HepG2 (cell line): ENCODE measurements at regions not wholly inside any gene's neighbourhood (a gene's known extent, or its start where the extent isn't known, plus 50 kb on each side); places are given as distances from the start of the nearest gene placed in this dataset.

Experiments used
- ATAC-seq: fragments of 200-7000 bp; cut with Tn5 transposase; 3 replicates; pipeline ENCODE4 v1.9.1; 2020; ENCODE audit warnings: mild to moderate bottlenecking, moderate library complexity
- BruUV-seq: library from RNA; stranded (reverse); fragments of 400-500 nt; replicated peaks from 2 replicates; lab custom pipeline; 2021; lab: Mats Ljungman, UMichigan
- CTCF ChIA-PET: fragments of 300-600 bp; formaldehyde crosslinking; extraction: SDS; loops from one replicate; lab custom pipeline; 2021; ENCODE audit warnings: low total read pairs, inconsistent platforms, low intra/inter-chr PET ratio; lab: Yijun Ruan, JAX
- POLR2A ChIA-PET: fragments of 350-600 bp; sonication (Branson Sonifier 250); formaldehyde crosslinking; loops from one replicate; lab custom pipeline; 2020; ENCODE audit warnings: antibody characterized with exemption, inconsistent platforms; lab: Yijun Ruan, JAX
- DNase-seq: peaks from one replicate; pipeline ENCODE4 v3.0.0-alpha.2; 2015; ENCODE audit warnings: low spot score
- FAIRE-seq: peaks from 3 replicates; lab custom pipeline; 2011; peaks lifted over from hg19 to GRCh38; lab: Jason Lieb, UNC
- H2AFZ ChIP-seq: one replicate; pipeline ENCODE4 v1.6.1; 2011; ENCODE audit warnings: low read length, inconsistent platforms
- H3K27ac ChIP-seq: fragments of 300-600 bp; 3 replicates; pipeline ENCODE4 v1.8.0; 2011; ENCODE audit warnings: mixed run types, mild to moderate bottlenecking, mixed read lengths, low read length, inconsistent platforms; ENCODE audit not compliant: insufficient read depth; ENCODE audit errors: extremely low read length
- H3K27me3 ChIP-seq, 2 experiments: fragments of 200-600 bp in 1 of 2; 2 replicates in 1 of 2; 3 replicates in 1 of 2; pipeline versions ENCODE4 v1.6.0 to v1.8.0; 2011; ENCODE audit warnings: low read length in 2 of 2, mild to moderate bottlenecking in 2 of 2, moderate library complexity in 2 of 2, inconsistent platforms in 1 of 2; ENCODE audit not compliant: insufficient read depth in 2 of 2, control insufficient read depth in 1 of 2
- H3K36me3 ChIP-seq, 2 experiments: fragments of 200-600 bp in 1 of 2; replicated peaks in 1 of 2; 2 replicates in 1 of 2; 3 replicates in 1 of 2; pipeline versions ENCODE4 v1.5.1 to v1.8.0; 2011; ENCODE audit warnings: low read length in 2 of 2, inconsistent platforms in 1 of 2; ENCODE audit not compliant: insufficient read depth in 2 of 2, control insufficient read depth in 1 of 2
- H3K4me1 ChIP-seq: 2 replicates; pipeline ENCODE4 v1.5.1; 2012; ENCODE audit warnings: low read length, inconsistent platforms; ENCODE audit not compliant: insufficient read depth
- H3K4me2 ChIP-seq: 2 replicates; pipeline ENCODE4 v1.6.0; 2011; ENCODE audit warnings: low read depth, low read length, inconsistent platforms
- H3K4me3 ChIP-seq, 3 experiments: fragments of 200-600 bp in 1 of 3; sonication (generic), shearing (Covaris generic) in 1 of 3; replicated peaks in 1 of 3; 2 replicates each; pipeline ENCODE4 v1.5.1; 2011 to 2016; ENCODE audit warnings: low read length in 3 of 3, inconsistent platforms in 2 of 3, low read depth in 2 of 3, mild to moderate bottlenecking in 2 of 3, control low read depth in 1 of 3, mixed read lengths in 1 of 3; ENCODE audit not compliant: insufficient read depth in 1 of 3
- H3K79me2 ChIP-seq: one replicate; pipeline ENCODE4 v1.6.1; 2011; ENCODE audit warnings: low read length, inconsistent platforms; ENCODE audit not compliant: insufficient read depth
- H3K9ac ChIP-seq: 2 replicates; pipeline ENCODE4 v1.6.0; 2011; ENCODE audit warnings: mild to moderate bottlenecking, low read depth, low read length, inconsistent platforms; ENCODE audit not compliant: insufficient read depth
- H3K9me3 ChIP-seq: 2 replicates; pipeline ENCODE4 v1.5.1; 2012; ENCODE audit warnings: mild to moderate bottlenecking, low read length
- H4K20me1 ChIP-seq: 2 replicates; pipeline ENCODE4 v1.6.0; 2011; ENCODE audit warnings: inconsistent platforms, mild to moderate bottlenecking, low read length, moderate library complexity; ENCODE audit not compliant: insufficient read depth
- EED ChIP-seq: sonication (generic); formaldehyde crosslinking; IDR thresholded peaks from 2 replicates; pipeline ENCODE4 v1.5.0; 2020; ENCODE audit warnings: mild to moderate bottlenecking, missing genetic modification reagents
- EHMT2 ChIP-seq: fragments of 200-600 bp; sonication (generic); IDR thresholded peaks from 2 replicates; pipeline ENCODE4 v1.7.0; 2017; ENCODE audit warnings: antibody characterized with exemption, low read depth, low read length, borderline replicate concordance
- ESRRA ChIP-seq: sonication (generic); formaldehyde crosslinking; IDR thresholded peaks from 2 replicates; pipeline ENCODE4 v1.5.1; 2020; ENCODE audit warnings: mild to moderate bottlenecking, low read depth, missing genetic modification reagents
- FLYWCH1 ChIP-seq: sonication (generic); formaldehyde crosslinking; IDR thresholded peaks from 2 replicates; pipeline ENCODE4 v1.8.1; 2023; ENCODE audit warnings: mild to moderate bottlenecking, missing genetic modification reagents
- HDAC6 ChIP-seq: fragments of 200-600 bp; sonication (generic); IDR thresholded peaks from 2 replicates; pipeline ENCODE4 v1.7.0; 2017; ENCODE audit warnings: mild to moderate bottlenecking, antibody characterized with exemption, low read length, low read depth
- MLLT10 ChIP-seq: sonication (generic); formaldehyde crosslinking; IDR thresholded peaks from 2 replicates; pipeline ENCODE4 v1.4.0; 2020; ENCODE audit warnings: missing genetic modification reagents
- NFATC3 ChIP-seq: sonication (generic); formaldehyde crosslinking; IDR thresholded peaks from 2 replicates; pipeline ENCODE4 v1.5.1; 2020; ENCODE audit warnings: mild to moderate bottlenecking, missing genetic modification reagents
- NFKBIZ ChIP-seq: IDR thresholded peaks from 2 replicates; pipeline ENCODE4 v1.6.1; 2018; ENCODE audit warnings: missing genetic modification reagents, missing compliant biosample characterization
- ZBTB42 ChIP-seq: sonication (generic); formaldehyde crosslinking; IDR thresholded peaks from 2 replicates; pipeline ENCODE4 v1.5.0; 2020; ENCODE audit warnings: mild to moderate bottlenecking, missing genetic modification reagents
- ZFP1 ChIP-seq: IDR thresholded peaks from 2 replicates; pipeline ENCODE4 v1.6.1; 2016
- ZFP90 ChIP-seq: sonication (generic); formaldehyde crosslinking; IDR thresholded peaks from 2 replicates; pipeline ENCODE4 v1.8.0; 2022; ENCODE audit warnings: missing genetic modification reagents, mild to moderate bottlenecking, inconsistent platforms, borderline replicate concordance
- ZNF138 ChIP-seq: sonication (generic); formaldehyde crosslinking; IDR thresholded peaks from 2 replicates; pipeline ENCODE4 v1.5.0; 2020; ENCODE audit warnings: mild to moderate bottlenecking, low read depth, missing genetic modification reagents
- ZNF331 ChIP-seq: sonication (generic); formaldehyde crosslinking; IDR thresholded peaks from 2 replicates; pipeline ENCODE4 v1.4.0; 2020; ENCODE audit warnings: missing genetic modification reagents
- ZNF687 ChIP-seq: sonication (generic); formaldehyde crosslinking; IDR thresholded peaks from 2 replicates; pipeline ENCODE4 v1.5.1; 2020; ENCODE audit warnings: mild to moderate bottlenecking, missing genetic modification reagents, moderate library complexity
- WGBS: methylation state at CpG from one replicate; pipeline ENCODE4 v1.1.6; 2017; ENCODE audit warnings: low lambda C conversion rate; 5-methylcytosine and 5-hydroxymethylcytosine counted together
- in situ Hi-C: cut with HindIII; loops from 2 replicates; pipeline ENCODE4 v1.10.0; 2017; ENCODE audit warnings: low pct_unique_long_range_greater_than_20kb; ENCODE audit not compliant: extremely low pct_ligation_motif_present
- intact Hi-C: fragments of 100-400 bp; cut with micrococcal nuclease; formaldehyde crosslinking; loops from one replicate; pipeline ENCODE4 v1.10.0; 2022; ENCODE audit not compliant: unreplicated experiment

GRCh38 chr13:111968336-111969010, 98.5 kb upstream of the SOX1 start (continued):
- no peak for TF ChIP-seq FLYWCH1
- TF ChIP-seq ZNF138 (CRISPR knock-in tag): no peak
- no peak for TF ChIP-seq EHMT2
- no peak for TF ChIP-seq ZFP90
- TF ChIP-seq ZBTB42 (CRISPR knock-in tag): no peak
- TF ChIP-seq NFATC3 (CRISPR knock-in tag): no peak
- no peak for TF ChIP-seq ZNF687 (CRISPR knock-in tag)
- TF ChIP-seq ZFP1 (CRISPR knock-in tag): no peak

- no peaks in the 10 kb centered on the region for H3K36me3 ChIP-seq
- no peaks in the 10 kb centered on the region for H3K4me1 ChIP-seq
- no peak for TF ChIP-seq HDAC6
- peak; percentile 95 for TF ChIP-seq ZNF331 (CRISPR knock-in tag)
- TF ChIP-seq ESRRA (CRISPR knock-in tag): no peak
- no peak for TF ChIP-seq MLLT10 (CRISPR knock-in tag)
- no peak for TF ChIP-seq NFKBIZ (CRISPR knock-in tag)
- TF ChIP-seq EED: no peak
- peaks cover 3% of the 10 kb centered on the region; the same call in 1 of the 2 replicates for H3K9me3 ChIP-seq
- CTCF ChIA-PET: no interaction called here
- H3K27me3 ChIP-seq: peaks cover 7 to 65% of the 10 kb centered on the region in 2 experiments
- POLR2A ChIA-PET: no interaction called here
- H3K4me3 ChIP-seq: no peak overlapping the region
- intact Hi-C loops: no loop called here
- no peaks in the 10 kb centered on the region for H3K79me2 ChIP-seq
- ATAC-seq (no peak), DNase-seq (no peak), FAIRE-seq (no peak)
- no peaks in the 10 kb centered on the region for H4K20me1 ChIP-seq
- no peak overlapping the region for H3K4me2 ChIP-seq
- H2AFZ ChIP-seq: no peak overlapping the region
- BruUV-seq: no TSS peak
- in situ Hi-C loops: no loop called here
- 28% methylated on average over 2 of the region's 9 CpGs for WGBS
- H3K27ac ChIP-seq: no peak overlapping the region
- H3K9ac ChIP-seq: no peak overlapping the region
Measured at GRCh38 chr13:111969551-111970135, 97.3 kb upstream of the SOX1 start.
